ENCODE measurements at regions not wholly inside any gene's neighbourhood (a gene's known extent, or its start where the extent isn't known, plus 50 kb on each side); places are given as distances from the start of the nearest gene placed in this dataset.
"Not testable (repeated sequence)": the region's sequence is repeated elsewhere in the genome, so short reads cannot be mapped to it uniquely, and the experiment has no call there.

- H3K4me1 ChIP-seq; intact Hi-C loops (cut with micrococcal nuclease; ENCODE audit: unreplicated experiment); H3K36me3 ChIP-seq (ENCODE audit: control insufficient read depth, insufficient read depth, low read length); BruUV-seq (replicated peaks); POLR2A ChIA-PET; H3K9me3 Mint-ChIP-seq (ENCODE audit: unreplicated experiment); CTCF ChIA-PET; H3K27me3 Mint-ChIP-seq (ENCODE audit: insufficient read depth, unreplicated experiment); H3K9me3 ChIP-seq; H3K27ac Mint-ChIP-seq (ENCODE audit: unreplicated experiment); H3K4me3 Mint-ChIP-seq (ENCODE audit: unreplicated experiment); H3K4me3 ChIP-seq (ENCODE audit: low read depth, low read length); H3K36me3 Mint-ChIP-seq (ENCODE audit: insufficient read depth, unreplicated experiment); H3K4me1 Mint-ChIP-seq (ENCODE audit: low read depth, unreplicated experiment); DNase-seq; H3K27me3 ChIP-seq (replicated peaks; ENCODE audit: control insufficient read depth, insufficient read depth, low read length): not testable (repeated sequence)
Observed at GRCh38 chr16:33656394-33656793, 197.0 kb downstream of the TP53TG3F start.

- H3K4me3 ChIP-seq (ENCODE audit: low read depth, low read length); H3K36me3 Mint-ChIP-seq (ENCODE audit: insufficient read depth, unreplicated experiment); H3K9me3 Mint-ChIP-seq (ENCODE audit: unreplicated experiment); H3K36me3 ChIP-seq (ENCODE audit: control insufficient read depth, insufficient read depth, low read length); intact Hi-C loops (cut with micrococcal nuclease; ENCODE audit: unreplicated experiment); H3K9me3 ChIP-seq; DNase-seq; POLR2A ChIA-PET; H3K27ac Mint-ChIP-seq (ENCODE audit: unreplicated experiment); H3K4me1 ChIP-seq; H3K4me1 Mint-ChIP-seq (ENCODE audit: low read depth, unreplicated experiment); H3K27me3 ChIP-seq (replicated peaks; ENCODE audit: control insufficient read depth, insufficient read depth, low read length); CTCF ChIA-PET; BruUV-seq (replicated peaks); H3K27me3 Mint-ChIP-seq (ENCODE audit: insufficient read depth, unreplicated experiment); H3K4me3 Mint-ChIP-seq (ENCODE audit: unreplicated experiment): not testable (repeated sequence)
Observed at GRCh38 chr16:33657717-33658116, 198.3 kb downstream of the TP53TG3F start.

- BruUV-seq (replicated peaks); H3K4me1 Mint-ChIP-seq (ENCODE audit: low read depth, unreplicated experiment); intact Hi-C loops (cut with micrococcal nuclease; ENCODE audit: unreplicated experiment); H3K27me3 ChIP-seq (replicated peaks; ENCODE audit: control insufficient read depth, insufficient read depth, low read length); H3K4me1 ChIP-seq; H3K27ac Mint-ChIP-seq (ENCODE audit: unreplicated experiment); H3K9me3 ChIP-seq; H3K4me3 Mint-ChIP-seq (ENCODE audit: unreplicated experiment); H3K4me3 ChIP-seq (ENCODE audit: low read depth, low read length); DNase-seq; H3K27me3 Mint-ChIP-seq (ENCODE audit: insufficient read depth, unreplicated experiment); H3K36me3 Mint-ChIP-seq (ENCODE audit: insufficient read depth, unreplicated experiment); H3K9me3 Mint-ChIP-seq (ENCODE audit: unreplicated experiment); H3K36me3 ChIP-seq (ENCODE audit: control insufficient read depth, insufficient read depth, low read length); POLR2A ChIA-PET; CTCF ChIA-PET: not testable (repeated sequence)
Observed at GRCh38 chr16:33680791-33681190, 221.4 kb downstream of the TP53TG3F start.

GRCh38 chr16:33700320-33700719, 240.9 kb downstream of the TP53TG3F start:
- H3K27ac Mint-ChIP-seq (ENCODE audit: unreplicated experiment); H3K4me3 Mint-ChIP-seq (ENCODE audit: unreplicated experiment); intact Hi-C loops (cut with micrococcal nuclease; ENCODE audit: unreplicated experiment); H3K4me1 Mint-ChIP-seq (ENCODE audit: low read depth, unreplicated experiment); H3K36me3 Mint-ChIP-seq (ENCODE audit: insufficient read depth, unreplicated experiment); H3K36me3 ChIP-seq (ENCODE audit: control insufficient read depth, insufficient read depth, low read length); H3K4me3 ChIP-seq (ENCODE audit: low read depth, low read length); H3K9me3 Mint-ChIP-seq (ENCODE audit: unreplicated experiment); H3K9me3 ChIP-seq; BruUV-seq (replicated peaks); CTCF ChIA-PET; H3K4me1 ChIP-seq; H3K27me3 Mint-ChIP-seq (ENCODE audit: insufficient read depth, unreplicated experiment); DNase-seq; POLR2A ChIA-PET; H3K27me3 ChIP-seq (replicated peaks; ENCODE audit: control insufficient read depth, insufficient read depth, low read length): not testable (repeated sequence)

- H3K9me3 ChIP-seq; H3K9me3 Mint-ChIP-seq (ENCODE audit: unreplicated experiment); H3K4me3 Mint-ChIP-seq (ENCODE audit: unreplicated experiment); H3K27me3 Mint-ChIP-seq (ENCODE audit: insufficient read depth, unreplicated experiment); H3K36me3 ChIP-seq (ENCODE audit: control insufficient read depth, insufficient read depth, low read length); H3K4me1 ChIP-seq; BruUV-seq (replicated peaks); CTCF ChIA-PET; H3K27ac Mint-ChIP-seq (ENCODE audit: unreplicated experiment); H3K4me3 ChIP-seq (ENCODE audit: low read depth, low read length); DNase-seq; intact Hi-C loops (cut with micrococcal nuclease; ENCODE audit: unreplicated experiment); H3K4me1 Mint-ChIP-seq (ENCODE audit: low read depth, unreplicated experiment); H3K36me3 Mint-ChIP-seq (ENCODE audit: insufficient read depth, unreplicated experiment); H3K27me3 ChIP-seq (replicated peaks; ENCODE audit: control insufficient read depth, insufficient read depth, low read length); POLR2A ChIA-PET: not testable (repeated sequence)
Observed at GRCh38 chr16:33706845-33707590, 247.6 kb downstream of the TP53TG3F start.

- H3K36me3 ChIP-seq (ENCODE audit: control insufficient read depth, insufficient read depth, low read length); H3K9me3 ChIP-seq; H3K27ac Mint-ChIP-seq (ENCODE audit: unreplicated experiment); H3K4me1 Mint-ChIP-seq (ENCODE audit: low read depth, unreplicated experiment); POLR2A ChIA-PET; H3K4me1 ChIP-seq; H3K27me3 Mint-ChIP-seq (ENCODE audit: insufficient read depth, unreplicated experiment); DNase-seq; H3K9me3 Mint-ChIP-seq (ENCODE audit: unreplicated experiment); H3K27me3 ChIP-seq (replicated peaks; ENCODE audit: control insufficient read depth, insufficient read depth, low read length); H3K36me3 Mint-ChIP-seq (ENCODE audit: insufficient read depth, unreplicated experiment); H3K4me3 Mint-ChIP-seq (ENCODE audit: unreplicated experiment); H3K4me3 ChIP-seq (ENCODE audit: low read depth, low read length); BruUV-seq (replicated peaks); CTCF ChIA-PET; intact Hi-C loops (cut with micrococcal nuclease; ENCODE audit: unreplicated experiment): not testable (repeated sequence)
Observed at GRCh38 chr16:33707591-33707934, 248.2 kb downstream of the TP53TG3F start.

GRCh38 chr16:33709856-33710695, 250.7 kb downstream of the TP53TG3F start:
- BruUV-seq (replicated peaks); H3K9me3 Mint-ChIP-seq (ENCODE audit: unreplicated experiment); POLR2A ChIA-PET: not testable (repeated sequence)

More at GRCh38 chr16:33709856-33710695, 250.7 kb downstream of the TP53TG3F start:
- intact Hi-C loops (cut with micrococcal nuclease; ENCODE audit: unreplicated experiment); H3K27me3 ChIP-seq (replicated peaks; ENCODE audit: control insufficient read depth, insufficient read depth, low read length); DNase-seq; H3K4me3 Mint-ChIP-seq (ENCODE audit: unreplicated experiment); H3K4me3 ChIP-seq (ENCODE audit: low read depth, low read length); H3K36me3 Mint-ChIP-seq (ENCODE audit: insufficient read depth, unreplicated experiment); H3K9me3 ChIP-seq; H3K27ac Mint-ChIP-seq (ENCODE audit: unreplicated experiment); H3K27me3 Mint-ChIP-seq (ENCODE audit: insufficient read depth, unreplicated experiment); H3K36me3 ChIP-seq (ENCODE audit: control insufficient read depth, insufficient read depth, low read length); CTCF ChIA-PET; H3K4me1 Mint-ChIP-seq (ENCODE audit: low read depth, unreplicated experiment); H3K4me1 ChIP-seq: not testable (repeated sequence)
